ENCODE measurements at regions not wholly inside any gene's neighbourhood (a gene's known extent, or its start where the extent isn't known, plus 50 kb on each side); places are given as distances from the start of the nearest gene placed in this dataset.

DNA sequence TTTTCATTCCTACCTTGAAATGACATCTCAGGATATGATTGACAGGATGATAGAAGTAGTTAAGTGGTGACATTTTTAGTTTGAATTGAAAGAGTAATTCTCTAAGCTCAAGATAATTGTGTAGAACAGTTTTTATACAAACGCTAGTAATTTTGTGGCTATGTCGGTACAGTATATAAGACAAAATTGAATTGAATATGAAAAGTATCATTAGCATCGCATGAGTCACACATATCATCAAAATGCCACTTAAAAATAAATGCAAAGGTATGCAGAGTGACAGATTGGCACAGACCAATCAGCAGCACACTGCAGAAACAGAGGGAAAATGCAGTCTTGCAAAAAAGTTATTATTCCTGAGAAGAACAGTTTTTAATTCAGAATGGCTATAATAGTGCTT lies 608.2 kb upstream of the NETO1 start:
- H4K91ac ChIP-seq (ENCODE audit: insufficient read length, low read depth, low read length) = no peak overlapping the region
- H3K4me1 ChIP-seq (ENCODE audit: insufficient read depth, low read length) = no peaks in the 10 kb centered on the region
- H3K14ac ChIP-seq (ENCODE audit: insufficient read depth, low read length) = no peak overlapping the region
- no peaks in the 10 kb centered on the region for H4K20me1 ChIP-seq (ENCODE audit: control insufficient read depth, insufficient read depth, insufficient read length)
- no peaks in the 10 kb centered on the region for H3K27me3 ChIP-seq (ENCODE audit: insufficient read depth, low read length)
- H2BK120ac ChIP-seq (ENCODE audit: low read depth, low read length, poor library complexity, severe bottlenecking) = no peak overlapping the region
- no peak overlapping the region for H2AFZ ChIP-seq (ENCODE audit: low read length)
- no peak overlapping the region for H3K27ac ChIP-seq (ENCODE audit: insufficient read length, low read depth, low read length)
- H3K79me1 ChIP-seq (ENCODE audit: insufficient read depth, low read depth, low read length, poor library complexity, severe bottlenecking) = no peaks in the 10 kb centered on the region
- H3T11ph ChIP-seq (ENCODE audit: low read length) = no peak overlapping the region
- H3K9me3 ChIP-seq (ENCODE audit: control insufficient read depth, low read depth, low read length) = no peaks in the 10 kb centered on the region
- no peak overlapping the region for H3K56ac ChIP-seq (ENCODE audit: insufficient read length, low read depth, low read length)
- Mint-ChIP-seq H3K36me3 (ENCODE audit: insufficient read depth in 1 of 3, low read depth in 3 of 3) (peaks cover 3 to 10% (median 4%) of the 10 kb centered on the region in 3 experiments; a peak in 4 of 7 replicates), H3K4me1 (peaks cover 0 to 4% of the 10 kb centered on the region in 2 experiments; a peak in 2 of 4 replicates), H3K9me3 (peaks cover 12 to 14% of the 10 kb centered on the region in 2 experiments), H3K27ac (no peak overlapping the region), H3K27me3 (ENCODE audit: low read depth) (no peaks in the 10 kb centered on the region), H3K4me3 (no peak overlapping the region; a peak in 1 of 5 replicates)
- no peak overlapping the region for H4K8ac ChIP-seq (replicated peaks; ENCODE audit: insufficient read length, low read depth, low read length)
- TF ChIP-seq, protein P1, sequence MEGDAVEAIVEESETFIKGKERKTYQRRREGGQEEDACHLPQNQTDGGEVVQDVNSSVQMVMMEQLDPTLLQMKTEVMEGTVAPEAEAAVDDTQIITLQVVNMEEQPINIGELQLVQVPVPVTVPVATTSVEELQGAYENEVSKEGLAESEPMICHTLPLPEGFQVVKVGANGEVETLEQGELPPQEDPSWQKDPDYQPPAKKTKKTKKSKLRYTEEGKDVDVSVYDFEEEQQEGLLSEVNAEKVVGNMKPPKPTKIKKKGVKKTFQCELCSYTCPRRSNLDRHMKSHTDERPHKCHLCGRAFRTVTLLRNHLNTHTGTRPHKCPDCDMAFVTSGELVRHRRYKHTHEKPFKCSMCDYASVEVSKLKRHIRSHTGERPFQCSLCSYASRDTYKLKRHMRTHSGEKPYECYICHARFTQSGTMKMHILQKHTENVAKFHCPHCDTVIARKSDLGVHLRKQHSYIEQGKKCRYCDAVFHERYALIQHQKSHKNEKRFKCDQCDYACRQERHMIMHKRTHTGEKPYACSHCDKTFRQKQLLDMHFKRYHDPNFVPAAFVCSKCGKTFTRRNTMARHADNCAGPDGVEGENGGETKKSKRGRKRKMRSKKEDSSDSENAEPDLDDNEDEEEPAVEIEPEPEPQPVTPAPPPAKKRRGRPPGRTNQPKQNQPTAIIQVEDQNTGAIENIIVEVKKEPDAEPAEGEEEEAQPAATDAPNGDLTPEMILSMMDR (conservative IDR thresholded peaks at IDR 0.05) = no peak
- H2AK5ac ChIP-seq (ENCODE audit: insufficient read length, low read length) = no peak overlapping the region
- H3K23me2 ChIP-seq (ENCODE audit: insufficient read length, low read depth, low read length, poor library complexity, severe bottlenecking) = no peaks in the 10 kb centered on the region
- no peak overlapping the region for H4K5ac ChIP-seq (ENCODE audit: insufficient read length, low read depth, low read length)
- no peak overlapping the region for H3K4ac ChIP-seq (ENCODE audit: low read depth, low read length)
- WGBS (ENCODE audit: extremely low coverage, insufficient read length, low lambda C conversion rate) = no CpG with 5 or more reads among the region's 3 CpGs
- H3K79me2 ChIP-seq (ENCODE audit: insufficient read depth, low read length) = no peaks in the 10 kb centered on the region
- no peak for DNase-seq
- no peak overlapping the region for H3K18ac ChIP-seq (ENCODE audit: insufficient read length, low read depth, low read length)
- H3K4me2 ChIP-seq (ENCODE audit: insufficient read depth, insufficient read length, low read length) = no peak overlapping the region
- H2BK20ac ChIP-seq (ENCODE audit: low read depth, low read length, poor library complexity, severe bottlenecking) = no peak overlapping the region
- no peak overlapping the region for H2BK5ac ChIP-seq (ENCODE audit: insufficient read length, low read length)
- no peak overlapping the region for H2BK12ac ChIP-seq (ENCODE audit: insufficient read length, low read depth, low read length)
- H3K9ac ChIP-seq (ENCODE audit: extremely low read depth, insufficient read length, low read length) = no peak overlapping the region
- H2BK15ac ChIP-seq (ENCODE audit: low read depth, low read length) = no peak overlapping the region
- H3K23ac ChIP-seq (ENCODE audit: insufficient read length, low read depth, low read length) = no peak overlapping the region

All from H9 (cell line).